ENCODE measurements at regions not wholly inside any gene's neighbourhood (a gene's known extent, or its start where the extent isn't known, plus 50 kb on each side); places are given as distances from the start of the nearest gene placed in this dataset.

- intact Hi-C loops (cut with DNase I; ENCODE audit: low total_unique reads), result loop anchor here (10.0 kb wide), 1 partner anchor 305 kb away; the partner anchor contains the start of gene TLE3
- no peak for DNase-seq
These were observed 307.9 kb downstream of the TLE3 start for GRCh38 chr15:69789648-69790393.

DNA sequence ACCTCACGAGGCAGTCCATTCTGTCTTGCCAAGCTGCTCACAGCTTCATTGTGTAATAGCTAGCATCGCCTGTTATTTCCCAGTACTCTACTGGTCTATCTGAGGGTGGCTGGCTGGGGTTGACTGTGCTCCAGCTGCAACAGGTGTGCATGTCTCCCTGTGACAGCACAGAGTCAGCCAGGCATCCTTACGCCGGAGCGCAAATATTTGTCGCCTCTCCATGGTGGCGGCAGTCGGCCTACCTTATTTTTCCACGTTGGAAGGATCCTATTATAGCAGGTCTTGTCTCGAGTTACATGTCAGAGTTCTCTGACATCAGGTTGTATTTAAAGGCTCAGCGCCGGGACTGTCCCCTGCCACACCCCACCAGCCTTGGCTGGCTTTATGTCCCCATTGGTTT, 307.1 kb downstream of the TLE3 start:
- peaks cover 0 to 11% (median 5%) of the 10 kb centered on the region in 3 donors for H3K9me3 ChIP-seq
- H3K27me3 ChIP-seq, result no peaks in the 10 kb centered on the region
- no peak overlapping the region for H3K4me3 ChIP-seq
- H3K4me1 ChIP-seq, result peaks cover 0 to 29% (median 20%) of the 10 kb centered on the region in 4 donors
- no peak overlapping the region for H3K27ac ChIP-seq
- no peak for DNase-seq
- TF ChIP-seq, protein P1, sequence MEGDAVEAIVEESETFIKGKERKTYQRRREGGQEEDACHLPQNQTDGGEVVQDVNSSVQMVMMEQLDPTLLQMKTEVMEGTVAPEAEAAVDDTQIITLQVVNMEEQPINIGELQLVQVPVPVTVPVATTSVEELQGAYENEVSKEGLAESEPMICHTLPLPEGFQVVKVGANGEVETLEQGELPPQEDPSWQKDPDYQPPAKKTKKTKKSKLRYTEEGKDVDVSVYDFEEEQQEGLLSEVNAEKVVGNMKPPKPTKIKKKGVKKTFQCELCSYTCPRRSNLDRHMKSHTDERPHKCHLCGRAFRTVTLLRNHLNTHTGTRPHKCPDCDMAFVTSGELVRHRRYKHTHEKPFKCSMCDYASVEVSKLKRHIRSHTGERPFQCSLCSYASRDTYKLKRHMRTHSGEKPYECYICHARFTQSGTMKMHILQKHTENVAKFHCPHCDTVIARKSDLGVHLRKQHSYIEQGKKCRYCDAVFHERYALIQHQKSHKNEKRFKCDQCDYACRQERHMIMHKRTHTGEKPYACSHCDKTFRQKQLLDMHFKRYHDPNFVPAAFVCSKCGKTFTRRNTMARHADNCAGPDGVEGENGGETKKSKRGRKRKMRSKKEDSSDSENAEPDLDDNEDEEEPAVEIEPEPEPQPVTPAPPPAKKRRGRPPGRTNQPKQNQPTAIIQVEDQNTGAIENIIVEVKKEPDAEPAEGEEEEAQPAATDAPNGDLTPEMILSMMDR (IDR thresholded peaks at IDR 0.05), result no peak
- H3K36me3 ChIP-seq, result no peaks in the 10 kb centered on the region
- intact Hi-C loops (cut with DNase I; ENCODE audit: low total_unique reads), result loop anchor here (10.0 kb wide), 1 partner anchor 304 kb away; the partner anchor contains the start of gene TLE3

More at GRCh38 chr15:69789648-69790393, 307.9 kb downstream of the TLE3 start:
- no peaks in the 10 kb centered on the region for H3K36me3 ChIP-seq
- H3K9me3 ChIP-seq, result peaks cover 0 to 11% (median 5%) of the 10 kb centered on the region in 3 donors
- TF ChIP-seq, protein P1 (IDR thresholded peaks at IDR 0.05), result no peak
- H3K4me1 ChIP-seq, result peaks cover 0 to 21% (median 14%) of the 10 kb centered on the region in 4 donors
- no peak overlapping the region for H3K27ac ChIP-seq
- H3K4me3 ChIP-seq, result no peak overlapping the region
- no peaks in the 10 kb centered on the region for H3K27me3 ChIP-seq

- no peak for DNase-seq
- H3K9me3 ChIP-seq, result peaks cover 0 to 11% (median 5%) of the 10 kb centered on the region in 3 donors
- H3K36me3 ChIP-seq, result no peaks in the 10 kb centered on the region
- no peak overlapping the region for H3K4me3 ChIP-seq
- intact Hi-C loops (cut with DNase I; ENCODE audit: low total_unique reads), result loop anchor here (10.0 kb wide), 1 partner anchor 302 kb away; the partner anchor contains the start of gene TLE3
- TF ChIP-seq, protein P1 (IDR thresholded peaks at IDR 0.05), result no peak
- peaks cover 0 to 36% (median 25%) of the 10 kb centered on the region in 4 donors for H3K4me1 ChIP-seq
- no peaks in the 10 kb centered on the region for H3K27me3 ChIP-seq
- peak overlapping the region; percentile 83 to 92 for H3K27ac ChIP-seq
These were observed 304.9 kb downstream of the TLE3 start for GRCh38 chr15:69792823-69793222.

DNA sequence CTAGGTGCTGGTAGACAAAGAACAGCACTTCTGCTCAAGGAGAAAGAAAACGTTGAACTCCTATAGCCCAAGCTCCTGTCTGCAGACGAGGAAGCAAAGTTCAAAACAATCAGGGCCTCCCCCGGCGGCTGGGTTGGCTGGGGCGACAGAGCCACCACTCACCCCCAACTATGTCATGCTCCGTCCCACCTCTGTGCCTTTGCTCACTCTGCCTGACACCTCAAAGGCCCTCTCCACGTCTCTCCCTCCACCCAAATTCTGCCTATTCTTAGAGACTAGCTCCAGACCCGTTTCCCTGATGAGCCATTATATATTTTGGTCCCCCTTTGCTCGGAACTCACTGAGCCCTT, 304.3 kb downstream of the TLE3 start:
- intact Hi-C loops (cut with DNase I; ENCODE audit: low total_unique reads), result loop anchor here (10.0 kb wide), 1 partner anchor 301 kb away; the partner anchor contains the start of gene TLE3
- H3K4me1 ChIP-seq, result peaks cover 0 to 39% (median 26%) of the 10 kb centered on the region in 4 donors
- peak overlapping the region; percentile 83 to 92 for H3K27ac ChIP-seq
- H3K36me3 ChIP-seq, result no peaks in the 10 kb centered on the region
- no peak overlapping the region for H3K4me3 ChIP-seq
- TF ChIP-seq, protein P1 (IDR thresholded peaks at IDR 0.05), result no peak
- no peak for DNase-seq
- H3K27me3 ChIP-seq, result no peaks in the 10 kb centered on the region
- peaks cover 0 to 11% (median 5%) of the 10 kb centered on the region in 3 donors for H3K9me3 ChIP-seq

DNA sequence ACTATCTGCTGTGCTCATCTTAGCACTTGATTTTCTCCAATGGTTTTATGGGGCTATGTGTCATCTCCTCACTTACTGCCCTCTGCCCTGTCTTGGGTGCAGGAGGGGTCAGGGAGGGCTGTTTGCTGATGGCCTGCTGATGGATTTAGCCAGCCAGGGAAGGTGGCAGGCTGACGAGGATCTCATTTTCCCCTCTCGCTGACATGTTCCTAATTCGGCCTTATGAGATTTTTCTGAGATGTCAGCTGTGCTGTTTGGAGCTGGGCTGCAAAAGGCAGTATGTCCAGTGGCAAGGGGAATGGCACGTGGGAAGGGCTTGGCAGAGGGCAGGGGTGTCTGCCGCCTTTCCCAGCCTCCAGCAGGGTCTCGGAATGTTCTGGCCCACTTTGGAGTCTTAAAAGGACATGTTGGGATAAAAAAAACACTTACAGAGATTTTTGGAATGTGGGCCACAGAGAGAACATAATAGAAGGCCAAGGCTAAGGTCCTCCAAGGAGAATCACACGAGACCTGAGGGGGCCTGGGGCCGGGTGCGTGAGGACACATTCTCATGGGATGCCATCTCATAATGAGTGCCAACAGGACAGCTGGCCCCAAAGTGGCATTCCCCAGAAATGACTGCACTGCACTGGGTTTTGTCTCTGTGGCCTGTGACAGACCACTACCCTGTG, 303.8 kb downstream of the TLE3 start:
- Histone ChIP-seq H3K27ac (peak overlapping the region; percentile 83 to 92), H3K4me3 (no peak overlapping the region), H3K27me3 (no peaks in the 10 kb centered on the region), H3K4me1 (peaks cover 0 to 41% (median 27%) of the 10 kb centered on the region in 4 donors), H3K36me3 (no peaks in the 10 kb centered on the region), H3K9me3 (peaks cover 0 to 11% (median 5%) of the 10 kb centered on the region in 3 donors)
- intact Hi-C loops (cut with DNase I; ENCODE audit: low total_unique reads), result loop anchor here (10.0 kb wide), 1 partner anchor 301 kb away; the partner anchor contains the start of gene TLE3
- TF ChIP-seq, protein P1 (IDR thresholded peaks at IDR 0.05), result no peak
- DNase-seq, result peak in 1 of 2 donors; percentile 85
